HUES6 (cell line): ENCODE measurements at regions not wholly inside any gene's neighbourhood (a gene's known extent, or its start where the extent isn't known, plus 50 kb on each side); places are given as distances from the start of the nearest gene placed in this dataset.

Experiments
- H3K27ac ChIP-seq: 2 replicates; pipeline ENCODE4 v1.7.0; 2013; ENCODE audit warnings: low read depth, mild to moderate bottlenecking, low read length, inconsistent platforms
- H3K27me3 ChIP-seq: 2 replicates; pipeline ENCODE4 v1.6.1; 2013; ENCODE audit warnings: low read length; ENCODE audit not compliant: control insufficient read depth, insufficient read depth
- H3K36me3 ChIP-seq: 2 replicates; pipeline ENCODE4 v1.6.1; 2013; ENCODE audit warnings: low read length; ENCODE audit not compliant: control insufficient read depth, insufficient read depth
- H3K4me1 ChIP-seq: 2 replicates; pipeline ENCODE4 v1.6.1; 2013; ENCODE audit warnings: low read length; ENCODE audit not compliant: control insufficient read depth, insufficient read depth
- H3K4me3 ChIP-seq: 2 replicates; pipeline ENCODE4 v1.5.1; 2013; ENCODE audit warnings: low read depth, low read length
- H3K9ac ChIP-seq: one replicate; pipeline ENCODE4 v1.6.1; 2013; ENCODE audit warnings: mild to moderate bottlenecking, low read length
- H3K9me3 ChIP-seq: 2 replicates; pipeline ENCODE4 v1.6.1; 2013; ENCODE audit warnings: low read depth, low read length; ENCODE audit not compliant: control insufficient read depth, insufficient read depth

DNA sequence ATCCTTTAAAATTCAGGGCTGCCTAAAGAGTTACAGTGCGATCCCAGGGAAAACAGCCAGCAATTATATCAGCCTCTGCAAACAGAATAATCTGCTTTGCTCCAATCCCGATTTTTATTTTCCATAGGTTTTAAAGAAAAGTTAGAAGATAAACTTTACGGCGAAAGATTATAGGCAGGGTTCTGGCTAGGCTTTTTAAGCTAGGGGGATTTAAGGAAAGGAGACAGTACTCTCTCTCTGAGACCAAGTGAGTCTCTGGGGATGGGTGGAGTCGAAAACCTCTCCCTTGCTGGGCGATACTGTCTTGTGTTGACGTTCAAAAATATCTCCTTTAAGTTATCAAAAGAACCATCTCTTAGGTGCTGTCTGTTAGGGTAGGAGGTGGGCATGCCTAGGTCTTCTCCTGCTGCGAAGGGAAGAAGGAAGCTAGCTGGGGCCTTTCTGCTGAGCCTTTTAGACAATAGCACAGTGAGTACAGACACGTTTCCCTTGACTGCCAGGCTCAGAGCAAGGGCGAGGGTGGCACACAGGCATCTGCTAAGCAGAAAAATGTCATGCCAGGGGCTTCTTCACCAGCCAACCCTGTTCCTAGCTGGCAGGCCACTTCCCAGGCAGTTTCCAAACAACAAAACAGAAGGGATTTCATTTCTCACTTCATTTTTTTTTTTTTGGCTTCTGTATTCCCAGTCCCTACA is 167.9 kb upstream of the MAF start:
- Histone ChIP-seq H3K36me3 (no peaks in the 10 kb centered on the region), H3K9me3 (no peaks in the 10 kb centered on the region), H3K4me1 (peaks cover 4% of the 10 kb centered on the region; the same call in 1 of the 2 replicates), H3K27ac (no peak overlapping the region), H3K9ac (no peak overlapping the region), H3K4me3 (no peak overlapping the region), H3K27me3 (no peaks in the 10 kb centered on the region)

- peaks cover 4% of the 10 kb centered on the region; the same call in 1 of the 2 replicates for H3K4me1 ChIP-seq
- H3K9ac ChIP-seq = no peak overlapping the region
- H3K27ac ChIP-seq = no peak overlapping the region
- H3K36me3 ChIP-seq = no peaks in the 10 kb centered on the region
- H3K4me3 ChIP-seq = no peak overlapping the region
- H3K27me3 ChIP-seq = no peaks in the 10 kb centered on the region
- H3K9me3 ChIP-seq = no peaks in the 10 kb centered on the region
Measured at GRCh38 chr16:79767421-79768275, 167.1 kb upstream of the MAF start.

DNA sequence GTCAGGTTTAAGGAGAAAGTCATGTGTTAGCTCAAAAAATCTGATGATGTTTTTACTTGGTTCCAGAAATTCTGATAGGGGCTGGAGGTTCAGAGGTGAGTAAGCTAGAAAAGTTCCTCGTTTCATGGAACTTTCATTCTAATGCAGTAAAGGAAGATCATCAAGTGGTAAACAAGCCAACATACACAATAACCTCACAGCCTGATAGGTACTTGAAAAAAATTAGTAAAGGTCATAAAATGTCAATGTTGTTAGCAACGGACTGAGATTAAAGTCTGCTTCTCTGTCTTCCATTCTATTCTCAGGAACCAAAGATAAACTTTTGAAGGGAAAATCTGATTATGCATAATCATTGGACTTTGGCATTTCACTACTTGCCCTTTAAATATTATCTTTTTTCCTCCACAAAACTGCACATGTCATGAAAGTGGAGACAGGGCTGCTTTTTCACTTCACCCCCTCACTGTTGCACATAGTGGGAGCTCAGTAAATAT is 165.4 kb upstream of the MAF start:
- Histone ChIP-seq H3K9ac (no peak overlapping the region), H3K36me3 (no peaks in the 10 kb centered on the region), H3K9me3 (no peaks in the 10 kb centered on the region), H3K27me3 (no peaks in the 10 kb centered on the region), H3K27ac (no peak overlapping the region), H3K4me1 (peaks cover 4% of the 10 kb centered on the region; the same call in 1 of the 2 replicates), H3K4me3 (no peak overlapping the region)

DNA sequence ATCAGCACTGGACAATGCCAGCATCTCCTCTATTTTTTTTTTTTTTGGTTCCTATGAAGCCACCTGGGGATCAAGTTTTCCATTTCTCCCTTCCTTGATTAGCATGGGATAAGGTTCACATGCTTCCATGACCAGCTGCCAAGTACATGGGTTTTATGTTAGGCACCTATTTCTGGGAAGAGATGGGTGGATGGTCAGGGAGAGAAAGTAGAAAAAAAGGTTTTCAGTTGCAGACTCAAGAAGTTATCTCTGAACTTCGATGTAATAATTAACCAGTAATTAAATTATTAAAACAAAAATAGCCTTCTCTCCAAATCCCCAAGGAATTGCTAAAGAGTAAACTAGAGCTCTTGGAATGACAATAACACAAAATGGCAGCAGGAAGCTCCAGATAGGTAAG is 164.9 kb upstream of the MAF start:
- Histone ChIP-seq H3K27me3 (no peaks in the 10 kb centered on the region), H3K9me3 (no peaks in the 10 kb centered on the region), H3K4me3 (no peak overlapping the region), H3K27ac (no peak overlapping the region), H3K9ac (no peak overlapping the region), H3K4me1 (peaks cover 4% of the 10 kb centered on the region; the same call in 1 of the 2 replicates), H3K36me3 (no peaks in the 10 kb centered on the region)

GRCh38 chr16:79764415-79765110 is 164.0 kb upstream of the MAF start:
- Histone ChIP-seq H3K4me3 (no peak overlapping the region), H3K27ac (no peak overlapping the region), H3K36me3 (no peaks in the 10 kb centered on the region), H3K27me3 (no peaks in the 10 kb centered on the region), H3K9me3 (no peaks in the 10 kb centered on the region), H3K9ac (no peak overlapping the region), H3K4me1 (peaks cover 4% of the 10 kb centered on the region; the same call in 1 of the 2 replicates)

GRCh38 chr16:79762217-79762616 is 161.7 kb upstream of the MAF start:
- no peak overlapping the region for H3K27ac ChIP-seq
- H3K9me3 ChIP-seq = no peaks in the 10 kb centered on the region
- H3K4me3 ChIP-seq = no peak overlapping the region
- H3K4me1 ChIP-seq = no peaks in the 10 kb centered on the region
- no peak overlapping the region for H3K9ac ChIP-seq
- no peaks in the 10 kb centered on the region for H3K36me3 ChIP-seq
- H3K27me3 ChIP-seq = no peaks in the 10 kb centered on the region

DNA sequence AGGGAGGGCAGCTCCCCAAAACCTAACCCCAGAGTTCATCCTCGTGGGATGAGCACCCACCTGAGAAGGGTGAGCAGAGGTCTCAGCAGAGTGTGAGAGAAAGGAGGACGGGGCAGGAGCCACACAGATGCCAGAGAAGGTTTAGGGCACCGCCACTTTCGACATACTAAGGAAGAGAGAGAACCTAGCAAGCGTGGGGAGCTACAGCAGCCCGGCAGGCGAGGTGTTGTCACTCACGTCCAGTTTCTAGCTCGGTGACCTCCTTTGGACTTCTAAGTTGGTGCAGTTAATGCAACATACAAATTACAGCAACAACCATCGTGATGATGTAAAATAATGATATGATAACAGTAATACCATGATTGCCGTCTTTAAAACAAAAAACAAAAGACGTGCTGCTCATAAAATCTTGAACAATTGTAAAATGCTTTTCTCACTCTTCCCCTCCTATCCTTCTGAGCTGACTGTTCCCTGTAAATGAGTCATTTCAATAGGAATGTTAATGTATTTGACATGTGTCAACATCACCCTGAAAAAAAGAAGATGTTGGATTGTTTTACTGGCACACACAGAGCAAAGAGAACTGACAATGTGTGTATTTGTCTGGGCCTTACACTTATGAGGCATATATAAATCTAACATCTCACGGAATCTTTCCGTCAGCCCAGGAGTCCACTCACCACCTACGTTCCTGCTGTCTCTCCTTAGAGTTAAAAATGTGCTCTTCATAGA is 158.2 kb upstream of the MAF start:
- Histone ChIP-seq H3K4me3 (no peak overlapping the region), H3K27me3 (no peaks in the 10 kb centered on the region), H3K27ac (no peak overlapping the region), H3K9me3 (no peaks in the 10 kb centered on the region), H3K4me1 (no peaks in the 10 kb centered on the region; the same call in 1 of the 2 replicates), H3K9ac (no peak overlapping the region), H3K36me3 (no peaks in the 10 kb centered on the region)

DNA sequence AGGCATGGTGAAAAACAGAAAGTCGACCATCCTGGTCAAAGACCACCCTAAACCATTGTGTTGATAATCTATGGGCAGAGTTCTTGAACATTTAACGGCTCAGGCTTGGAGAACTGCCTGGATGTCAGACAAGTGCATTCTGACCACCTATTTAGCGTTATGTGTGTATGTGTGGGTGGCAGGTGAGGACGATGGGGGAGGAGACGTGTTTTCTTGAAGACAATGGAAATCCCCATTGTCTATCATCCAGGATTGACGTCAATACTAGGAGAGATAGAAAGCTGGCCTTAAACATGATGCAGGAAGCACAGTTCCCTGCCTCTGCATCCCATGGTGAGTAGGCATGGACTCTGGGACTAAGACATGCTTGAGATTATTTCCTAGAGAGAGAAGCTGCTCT is 157.4 kb upstream of the MAF start:
- Histone ChIP-seq H3K36me3 (no peaks in the 10 kb centered on the region), H3K27me3 (no peaks in the 10 kb centered on the region), H3K4me1 (no peaks in the 10 kb centered on the region; the same call in 1 of the 2 replicates), H3K9me3 (no peaks in the 10 kb centered on the region), H3K4me3 (no peak overlapping the region), H3K9ac (no peak overlapping the region), H3K27ac (no peak overlapping the region)

DNA sequence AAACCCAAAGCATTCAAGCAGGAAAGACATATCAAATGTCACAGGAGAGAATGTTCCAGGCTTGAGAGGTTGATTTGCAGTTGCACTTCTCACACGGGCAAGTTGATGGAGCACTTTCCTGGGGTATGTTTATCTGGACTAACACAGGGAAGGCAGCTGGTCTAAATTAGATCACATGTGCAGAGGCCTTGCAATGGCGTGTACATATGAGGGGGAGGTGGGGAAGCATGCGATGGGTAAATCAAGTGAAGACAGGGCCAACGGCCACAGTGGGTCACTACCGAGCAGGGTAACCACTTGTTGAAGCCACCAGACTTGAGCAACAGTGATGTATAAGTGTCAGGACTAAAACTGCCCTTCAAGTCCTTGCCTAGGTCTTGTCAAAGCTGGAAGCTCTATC is 156.6 kb upstream of the MAF start:
- Histone ChIP-seq H3K27me3 (no peaks in the 10 kb centered on the region), H3K9ac (no peak overlapping the region), H3K9me3 (no peaks in the 10 kb centered on the region), H3K4me1 (no peaks in the 10 kb centered on the region; the same call in 1 of the 2 replicates), H3K27ac (no peak overlapping the region), H3K4me3 (no peak overlapping the region), H3K36me3 (no peaks in the 10 kb centered on the region)

DNA sequence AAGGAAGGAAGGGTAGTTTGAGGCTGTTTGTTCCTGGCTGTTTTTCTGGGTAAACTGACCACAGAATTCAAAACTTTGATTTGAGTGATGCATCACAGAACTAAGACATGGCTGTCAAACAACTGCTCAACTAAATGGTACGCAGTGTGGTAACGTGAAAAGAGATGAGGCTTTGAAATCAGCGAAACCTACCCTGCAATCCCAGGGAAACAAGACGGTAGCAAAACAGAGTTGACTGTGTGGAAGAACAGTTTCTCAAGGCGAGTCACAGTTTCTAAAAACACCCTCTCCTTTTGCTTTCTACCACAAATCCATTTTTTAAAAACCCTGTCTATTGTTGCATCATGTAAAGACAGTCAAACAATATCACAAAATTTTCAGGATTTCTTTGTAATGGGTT is 156.0 kb upstream of the MAF start:
- no peak overlapping the region for H3K9ac ChIP-seq
- no peak overlapping the region for H3K4me3 ChIP-seq
- no peaks in the 10 kb centered on the region for H3K27me3 ChIP-seq
- H3K4me1 ChIP-seq = no peaks in the 10 kb centered on the region; the same call in 1 of the 2 replicates
- H3K36me3 ChIP-seq = no peaks in the 10 kb centered on the region
- H3K27ac ChIP-seq = no peak overlapping the region
- no peaks in the 10 kb centered on the region for H3K9me3 ChIP-seq
